Ishikawa (cell line): ENCODE measurements at regions not wholly inside any gene's neighbourhood (a gene's known extent, or its start where the extent isn't known, plus 50 kb on each side); places are given as distances from the start of the nearest gene placed in this dataset.

Experiments
- CREB1 ChIP-seq: IDR thresholded peaks from 2 replicates; pipeline ENCODE4 v1.6.1; 2012; ENCODE audit warnings: low read depth
- EGR1 ChIP-seq: IDR thresholded peaks from 2 replicates; pipeline ENCODE4 v1.6.1; 2012
- EP300 ChIP-seq: IDR thresholded peaks from 2 replicates; pipeline ENCODE4 v1.6.1; 2012; ENCODE audit warnings: borderline replicate concordance
- FOXM1 ChIP-seq: IDR thresholded peaks from 2 replicates; pipeline ENCODE4 v1.6.1; 2012; ENCODE audit warnings: low read depth, borderline replicate concordance
- RAD21 ChIP-seq: IDR thresholded peaks from 2 replicates; pipeline ENCODE4 v1.6.1; 2012; ENCODE audit warnings: low read depth
- REST ChIP-seq: IDR thresholded peaks from 2 replicates; pipeline ENCODE4 v1.6.1; 2012; ENCODE audit warnings: low read depth, mild to moderate bottlenecking
- YY1 ChIP-seq: IDR thresholded peaks from 2 replicates; pipeline ENCODE4 v1.6.1; 2012; ENCODE audit warnings: low read depth
- ZBTB7A ChIP-seq: IDR thresholded peaks from 2 replicates; pipeline ENCODE4 v1.6.1; 2012; ENCODE audit warnings: low read depth

- TF ChIP-seq YY1: no peak
- no peak for TF ChIP-seq RAD21
- no peak for TF ChIP-seq CREB1
- TF ChIP-seq FOXM1: no peak
- no peak for TF ChIP-seq EP300
- TF ChIP-seq ZBTB7A: no peak
- no peak for TF ChIP-seq REST
- no peak for TF ChIP-seq EGR1
Measured at GRCh38 chr10:125373546-125373945, 213.2 kb upstream of the CTBP2 start.
